Fibroblast of mammary gland (primary cell): ENCODE measurements at regions not wholly inside any gene's neighbourhood (a gene's known extent, or its start where the extent isn't known, plus 50 kb on each side); places are given as distances from the start of the nearest gene placed in this dataset.

Source experiments
- DNase-seq: peaks from one replicate; pipeline ENCODE4 v3.0.0-alpha.2; 2010; ENCODE audit warnings: low read depth
- H3K4me3 ChIP-seq: 2 replicates; pipeline ENCODE4 v1.5.1; 2011; ENCODE audit warnings: low read depth, mild to moderate bottlenecking, low read length, moderate library complexity; ENCODE audit not compliant: control insufficient read depth
- CTCF ChIP-seq: conservative IDR thresholded peaks from 2 replicates; pipeline ENCODE4 v1.5.1; 2011; ENCODE audit warnings: low read depth, low read length, inconsistent platforms; ENCODE audit not compliant: control insufficient read depth, insufficient read depth

GRCh38 chr3:166118049-166118448, 280.8 kb upstream of the BCHE start:
- DNase-seq: no peak
- no peak for TF ChIP-seq CTCF

GRCh38 chr3:166114448-166114847, 277.2 kb upstream of the BCHE start:
- no peak for TF ChIP-seq CTCF
- DNase-seq: no peak
- H3K4me3 ChIP-seq: no peak overlapping the region

More at GRCh38 chr3:166118049-166118448, 280.8 kb upstream of the BCHE start:
- no peak overlapping the region for H3K4me3 ChIP-seq

GRCh38 chr3:166111562-166111961, 274.3 kb upstream of the BCHE start:
- TF ChIP-seq CTCF: no peak
- no peak overlapping the region for H3K4me3 ChIP-seq
- no peak for DNase-seq

GRCh38 chr3:166110102-166110501, 272.9 kb upstream of the BCHE start:
- no peak overlapping the region for H3K4me3 ChIP-seq
- no peak for DNase-seq
- no peak for TF ChIP-seq CTCF

- TF ChIP-seq CTCF: no peak
Measured at GRCh38 chr3:166104938-166105337, 267.7 kb upstream of the BCHE start.

GRCh38 chr3:166100730-166101129, 263.5 kb upstream of the BCHE start:
- H3K4me3 ChIP-seq: no peak overlapping the region
- DNase-seq: no peak
- TF ChIP-seq CTCF: no peak

More at GRCh38 chr3:166104938-166105337, 267.7 kb upstream of the BCHE start:
- DNase-seq: no peak
- H3K4me3 ChIP-seq: no peak overlapping the region

- no peak for TF ChIP-seq CTCF
Measured at GRCh38 chr3:166089575-166089974, 252.4 kb upstream of the BCHE start.

More at GRCh38 chr3:166089575-166089974, 252.4 kb upstream of the BCHE start:
- DNase-seq: no peak
- no peak overlapping the region for H3K4me3 ChIP-seq
